HS-27A (cell line): ENCODE measurements at regions not wholly inside any gene's neighbourhood (a gene's known extent, or its start where the extent isn't known, plus 50 kb on each side); places are given as distances from the start of the nearest gene placed in this dataset.

ENCODE experiments used
- DNase-seq: peaks from one replicate; pipeline ENCODE4 v3.0.0-alpha.2; 2012; ENCODE audit warnings: low read depth, missing footprints

DNA sequence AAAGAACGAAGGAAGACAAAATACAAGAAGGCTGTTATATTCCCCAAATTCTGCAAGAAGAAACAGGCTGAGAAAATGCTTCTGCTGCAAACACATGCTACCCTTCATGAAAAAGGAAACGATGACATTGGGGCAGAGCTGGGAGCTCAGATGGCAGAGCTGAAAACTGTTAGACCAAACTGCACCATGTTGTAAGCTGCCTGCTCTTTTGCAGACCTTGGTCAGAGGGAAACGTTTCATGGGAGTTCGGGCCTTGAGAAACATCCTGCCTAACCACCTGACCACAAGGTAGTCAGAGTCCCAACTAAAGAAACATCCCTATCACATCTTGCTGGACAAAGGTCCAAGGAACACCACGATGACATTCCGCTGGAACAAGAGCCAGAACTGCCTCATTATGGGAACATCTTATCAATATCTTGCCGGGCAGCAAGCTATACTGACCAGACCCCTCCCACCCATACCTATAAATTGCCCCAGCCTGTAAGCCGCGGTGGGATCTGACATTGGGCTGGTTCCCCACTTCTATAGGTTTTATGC lies 110.7 kb upstream of the CTSC start:
- DNase-seq, result no peak

DNA sequence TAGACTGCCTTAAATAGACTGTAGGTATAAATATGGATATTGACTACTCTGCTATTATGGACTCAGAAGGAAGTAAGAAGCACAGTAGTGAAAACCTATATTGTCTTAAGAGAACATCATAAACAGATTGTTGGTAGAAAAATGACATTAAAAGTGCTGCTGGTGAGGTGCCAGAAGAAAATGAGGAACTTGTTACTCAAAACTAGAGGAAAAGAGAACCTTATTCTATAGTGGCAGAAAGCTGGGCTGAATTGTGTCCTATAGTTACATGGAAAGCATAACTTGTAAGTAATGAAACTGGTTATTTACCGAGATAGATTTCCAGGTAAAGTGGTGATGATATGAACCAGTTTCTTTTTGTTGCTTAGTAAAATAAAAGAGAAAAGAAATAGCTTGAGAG lies 109.7 kb upstream of the CTSC start:
- DNase-seq, result no peak

DNA sequence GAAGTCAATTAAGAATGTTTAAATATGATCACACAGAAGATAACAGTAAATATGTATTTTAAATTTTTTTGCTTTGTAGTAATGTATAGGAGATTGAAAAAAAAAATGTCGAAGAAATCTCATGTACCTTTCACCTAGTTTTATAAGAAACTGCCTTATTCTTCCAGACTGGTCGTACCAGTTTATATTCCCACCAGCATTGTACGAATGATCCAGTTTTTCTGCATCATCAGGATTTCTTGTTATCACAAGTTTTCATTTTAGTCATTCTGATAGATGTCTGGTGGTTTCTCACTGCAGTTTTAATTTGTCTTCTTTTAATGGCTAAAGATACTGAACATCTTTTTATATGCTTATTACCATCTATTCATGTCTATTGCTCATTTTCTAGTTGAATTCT lies 101.8 kb upstream of the CTSC start:
- no peak for DNase-seq

DNA sequence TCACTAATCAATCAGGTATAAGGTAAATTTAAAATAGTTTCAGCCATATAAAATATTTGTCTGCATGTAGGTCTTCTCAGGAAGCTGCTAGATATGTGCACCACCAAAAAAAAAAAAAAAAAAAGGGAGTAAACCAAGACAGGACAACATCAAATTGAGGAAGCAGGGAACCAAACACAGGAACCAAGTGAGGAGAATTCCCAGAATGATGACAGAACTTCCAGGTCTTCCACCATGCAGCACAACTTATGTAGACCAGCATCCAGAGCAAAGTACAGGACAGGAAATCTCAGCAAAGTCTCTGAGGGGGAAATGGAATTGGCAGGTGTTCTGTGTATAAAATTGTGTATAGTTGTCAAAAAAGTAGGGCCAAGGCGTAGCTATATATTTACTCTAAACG lies 101.2 kb upstream of the CTSC start:
- no peak for DNase-seq

DNA sequence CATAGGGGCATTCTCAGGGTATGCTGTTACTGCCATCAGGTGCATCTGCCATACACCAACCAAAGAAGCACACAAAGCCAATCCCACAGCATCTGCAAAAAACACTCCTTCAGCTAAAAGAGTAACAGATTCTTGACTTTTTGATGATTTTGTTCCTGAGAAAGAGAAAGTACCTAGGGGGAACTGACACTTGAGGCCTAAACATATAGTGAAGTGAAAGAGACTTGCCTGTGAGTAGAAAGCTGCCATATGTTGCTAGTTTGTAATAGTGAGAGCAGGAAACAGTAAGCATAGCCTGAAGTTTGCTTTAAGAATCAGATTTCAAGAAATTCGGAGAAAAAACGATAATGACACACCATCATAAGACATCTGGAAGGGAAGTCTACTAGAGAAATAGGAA lies 97.9 kb upstream of the CTSC start:
- DNase-seq, result no peak

DNA sequence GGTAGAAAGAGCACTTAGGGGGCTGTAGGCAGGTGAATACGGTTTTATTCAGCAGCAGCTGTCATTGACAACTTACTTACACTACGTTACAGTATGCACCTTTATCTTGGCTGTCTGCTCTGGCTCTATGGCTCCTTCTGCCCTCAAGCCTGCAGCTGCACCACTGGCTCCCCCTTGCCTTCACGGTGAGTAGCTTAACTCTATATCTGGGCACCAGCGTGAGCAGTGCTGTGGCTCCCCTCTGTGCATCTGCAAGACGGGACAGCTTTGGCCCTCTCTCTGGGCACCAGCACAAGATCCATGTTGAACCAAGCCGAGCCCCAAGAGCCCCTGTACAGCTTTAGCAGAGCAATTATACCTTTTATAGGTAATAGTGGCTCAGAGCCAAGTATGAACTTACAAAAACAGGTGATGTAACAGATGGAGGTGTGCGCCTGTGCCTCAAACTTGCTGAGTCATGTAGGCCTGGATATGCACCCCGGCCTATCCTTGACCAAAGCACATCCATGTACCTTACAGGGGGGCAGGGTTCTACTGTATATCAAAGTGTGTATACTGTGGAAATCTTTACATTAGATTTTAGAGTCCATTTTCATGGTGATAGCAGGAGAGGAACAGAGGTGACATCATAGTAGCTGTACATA lies 96.9 kb upstream of the CTSC start:
- no peak for DNase-seq

DNA sequence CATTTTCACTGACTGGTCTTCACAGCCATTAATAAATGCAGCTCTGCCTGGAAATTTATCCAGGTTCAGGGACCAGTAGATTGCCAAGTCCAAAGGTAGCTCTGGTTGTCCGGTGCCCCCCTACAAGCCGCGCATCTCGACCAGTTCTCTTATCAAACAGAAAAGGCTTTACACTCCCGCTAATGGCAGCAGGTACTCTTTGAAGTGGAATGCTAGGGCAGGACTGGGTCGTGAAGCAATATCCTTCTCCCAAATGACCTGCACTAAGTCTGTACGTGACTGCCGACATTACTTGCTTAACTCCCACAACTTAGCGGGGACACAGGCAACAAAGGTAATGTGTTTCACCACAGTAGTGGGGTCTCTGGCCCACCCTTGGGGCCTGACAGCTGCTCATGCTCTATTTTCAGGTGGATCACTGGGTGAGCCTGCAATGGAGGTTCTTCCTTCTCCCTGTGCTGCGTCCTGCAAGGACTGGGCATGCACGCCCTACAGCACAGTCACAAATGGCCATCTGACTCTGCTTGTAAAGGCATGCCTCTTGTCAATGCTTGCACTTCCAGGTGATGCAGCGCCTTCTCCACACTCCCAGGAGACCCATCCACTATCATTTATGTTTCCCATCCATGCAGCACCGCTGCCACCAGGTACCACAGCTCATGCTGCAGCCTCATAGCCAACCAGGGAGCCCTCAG lies 96.1 kb upstream of the CTSC start:
- no peak for DNase-seq

DNA sequence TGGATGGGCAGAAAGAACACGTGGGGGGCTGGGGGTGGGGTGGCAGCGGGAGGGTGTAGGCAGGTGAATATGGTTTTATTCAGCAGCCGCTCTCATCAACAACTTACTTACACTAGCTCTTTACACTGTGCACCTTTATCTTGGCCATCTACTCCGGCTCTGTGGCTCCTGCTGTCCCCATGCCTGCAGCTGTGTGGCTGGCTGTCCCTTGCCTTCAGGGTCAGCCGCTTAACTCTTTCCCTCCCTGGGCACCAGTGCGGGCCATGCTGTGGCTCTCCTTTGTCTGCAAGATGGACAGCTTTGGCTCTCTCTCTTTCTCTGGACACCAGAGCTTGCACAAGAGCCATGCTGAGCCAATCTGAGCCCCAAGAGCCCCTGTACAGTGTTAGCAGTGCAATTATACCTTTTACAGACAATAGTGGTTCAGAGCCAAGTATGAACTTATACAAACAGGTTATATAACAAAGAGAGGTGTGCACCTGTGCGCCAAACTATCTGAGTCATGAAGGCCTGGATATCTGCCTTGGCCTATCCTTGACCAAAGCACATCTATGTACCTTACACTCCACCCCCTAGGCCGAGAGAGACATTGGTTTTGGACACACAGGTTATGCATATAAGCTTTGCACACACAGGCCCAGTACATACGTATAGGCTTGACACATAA lies 94.3 kb upstream of the CTSC start:
- DNase-seq, result no peak

DNA sequence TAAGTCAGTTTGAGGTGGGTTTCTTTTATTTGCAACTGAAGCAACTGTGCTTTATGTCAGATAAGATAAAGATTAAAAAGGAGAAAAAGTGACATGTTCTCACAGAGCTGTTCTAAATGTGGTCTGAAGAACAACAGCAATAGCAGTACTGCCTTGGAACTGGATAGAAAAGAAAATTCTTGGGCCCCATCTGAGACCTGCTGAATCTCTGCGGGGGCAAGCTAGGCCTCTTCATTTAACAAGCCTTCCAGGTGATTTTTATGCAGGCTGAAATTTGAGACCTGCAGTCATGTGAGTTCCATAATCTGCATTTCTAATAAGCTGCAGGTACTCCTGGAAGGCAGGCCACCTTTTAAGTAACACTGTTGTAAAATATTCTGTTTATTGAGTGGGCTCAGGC lies 91.4 kb upstream of the CTSC start:
- DNase-seq, result no peak

DNA sequence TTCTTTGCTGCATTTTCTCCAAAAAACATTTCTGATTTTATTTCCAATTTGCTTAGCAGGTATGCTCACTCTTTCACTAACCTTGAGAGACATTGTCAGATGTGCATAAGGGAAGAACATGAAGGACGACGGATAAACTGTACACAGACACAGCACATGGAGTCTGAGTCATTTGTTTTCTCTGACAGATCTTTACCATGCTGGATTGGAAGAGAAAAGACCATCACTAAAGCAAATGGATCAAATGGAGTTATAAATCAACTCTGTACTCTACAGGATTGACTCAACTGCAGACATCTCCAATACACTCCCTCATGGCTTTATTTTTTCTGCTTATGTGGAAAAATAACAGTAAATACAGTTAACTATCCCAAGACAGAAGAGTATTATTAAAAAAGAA lies 90.2 kb upstream of the CTSC start:
- DNase-seq, result no peak

DNA sequence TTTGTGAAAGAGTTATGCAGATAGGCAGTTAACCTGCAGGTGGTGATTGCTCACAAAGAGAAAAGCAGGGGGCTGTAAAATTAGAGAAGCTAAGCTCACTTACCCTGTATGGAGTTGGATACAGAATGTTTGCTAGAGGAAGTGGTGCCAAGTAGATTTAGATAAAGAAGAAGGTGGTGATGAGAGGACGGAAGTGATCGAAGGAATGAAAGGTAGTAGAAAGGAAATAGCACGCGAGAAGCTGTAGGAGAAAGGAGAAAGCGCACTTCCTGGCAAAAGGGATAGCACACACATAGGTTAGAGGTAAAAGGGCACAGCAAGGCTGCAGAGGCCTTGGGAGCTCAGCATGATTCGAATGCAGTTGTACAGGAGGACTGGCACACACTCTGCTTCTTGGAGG lies 87.3 kb upstream of the CTSC start:
- DNase-seq, result no peak

DNA sequence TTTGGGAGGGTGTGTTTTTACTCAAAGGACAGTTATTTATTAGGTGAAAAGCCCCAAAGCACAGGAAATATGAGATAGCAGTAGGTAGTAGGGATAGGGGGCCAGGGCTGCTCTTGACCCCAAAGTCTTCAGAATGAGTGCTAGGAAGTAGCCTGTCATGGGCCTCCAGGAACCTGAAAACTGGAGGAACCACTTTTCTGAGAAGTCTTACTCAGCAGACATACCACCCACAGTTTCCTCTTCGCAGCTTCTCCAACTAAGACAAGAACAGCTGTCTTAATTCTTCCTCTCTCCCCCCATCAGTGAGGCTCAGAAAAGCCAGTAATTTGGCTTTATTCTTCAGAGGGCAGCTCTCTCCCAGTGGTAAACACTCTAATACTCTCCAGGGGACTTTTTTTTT lies 84.0 kb upstream of the CTSC start:
- DNase-seq, result no peak

DNA sequence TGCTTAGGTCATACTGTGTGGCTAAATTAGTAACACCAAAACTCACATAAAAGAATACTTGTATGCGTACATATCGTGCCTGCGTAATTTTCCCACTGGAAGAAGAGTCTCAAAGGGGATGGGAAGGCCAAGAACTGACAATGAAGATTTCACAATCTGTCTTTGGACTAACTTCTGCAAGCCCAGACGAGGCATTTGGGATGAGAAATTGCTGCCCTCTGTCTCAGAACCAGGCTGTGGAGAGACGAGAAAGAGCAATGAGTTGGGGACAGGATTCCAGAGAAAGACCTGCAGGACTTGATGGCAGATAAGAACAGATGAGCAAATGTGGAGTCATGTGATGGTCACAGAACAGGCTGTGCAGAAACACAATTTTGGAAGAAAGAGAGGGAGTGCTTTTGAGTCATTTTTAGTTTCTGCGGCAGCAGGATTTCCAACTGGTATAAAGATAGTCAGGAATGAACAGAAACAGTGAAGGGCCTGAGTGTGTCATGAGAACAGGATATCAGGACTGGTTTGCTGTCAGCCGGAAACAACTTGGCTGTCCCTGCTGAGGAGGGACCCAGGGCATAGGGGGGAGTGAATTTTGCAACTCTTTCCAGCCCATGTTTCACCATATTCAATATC lies 82.7 kb upstream of the CTSC start:
- DNase-seq, result no peak

DNA sequence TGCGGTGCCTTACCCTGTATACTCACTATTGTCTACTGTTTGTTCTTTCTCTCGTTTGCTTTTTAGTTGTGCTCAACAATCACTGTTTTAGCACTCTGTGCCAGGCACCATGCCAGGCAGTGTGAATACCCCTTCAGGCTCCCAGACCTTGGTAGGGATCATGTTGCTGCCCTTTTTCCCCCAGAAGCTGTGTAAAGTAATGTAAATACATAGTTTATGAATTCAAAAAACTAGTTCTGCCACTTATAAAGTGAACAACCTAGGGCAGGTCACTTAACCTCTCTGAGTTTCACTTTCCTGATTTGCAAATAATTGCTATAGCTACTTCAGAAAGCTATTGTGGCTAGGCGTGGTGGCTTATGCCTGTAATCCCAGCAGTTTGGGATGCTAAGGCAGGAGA lies 81.0 kb upstream of the CTSC start:
- no peak for DNase-seq

DNA sequence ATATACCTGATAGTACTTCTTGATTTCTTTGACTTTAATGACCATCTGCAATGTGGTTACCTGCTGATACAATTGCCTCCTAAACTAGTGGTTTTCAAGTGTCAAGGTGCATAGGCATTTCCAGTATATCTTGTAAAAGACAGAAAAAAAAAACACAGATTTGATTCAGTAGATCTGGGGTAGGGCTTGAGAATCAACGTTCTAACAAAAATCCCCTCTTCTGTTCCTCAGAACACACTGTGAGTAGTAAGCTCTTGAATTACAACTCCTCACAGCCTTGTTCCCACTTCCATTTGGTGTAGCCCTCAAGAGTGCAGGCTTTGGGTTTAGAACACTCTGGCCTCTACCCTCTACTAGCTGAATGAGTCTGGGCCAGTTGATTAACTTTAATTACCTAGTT lies 78.0 kb upstream of the CTSC start:
- DNase-seq, result no peak

DNA sequence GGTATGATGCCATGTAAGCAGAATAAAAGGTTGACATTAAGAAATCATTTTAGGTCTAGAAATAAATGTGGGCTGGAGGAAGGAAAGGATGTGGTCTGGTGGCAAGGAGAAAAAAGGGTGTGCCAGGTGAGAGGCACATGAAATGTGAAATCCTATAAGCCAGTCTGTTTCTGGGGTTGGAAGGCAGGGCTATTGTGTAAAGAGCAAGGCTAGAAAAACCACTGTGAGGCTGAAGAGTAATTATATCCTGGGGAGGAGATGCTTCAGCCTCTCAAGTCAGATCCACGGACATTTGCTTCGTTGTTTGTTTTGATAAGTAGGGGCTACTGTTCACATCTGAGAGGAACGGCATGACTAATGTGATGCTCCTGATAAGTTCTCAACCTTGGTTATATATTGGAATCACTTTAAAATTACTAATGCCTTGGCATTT lies 77.5 kb upstream of the CTSC start:
- no peak for DNase-seq

DNA sequence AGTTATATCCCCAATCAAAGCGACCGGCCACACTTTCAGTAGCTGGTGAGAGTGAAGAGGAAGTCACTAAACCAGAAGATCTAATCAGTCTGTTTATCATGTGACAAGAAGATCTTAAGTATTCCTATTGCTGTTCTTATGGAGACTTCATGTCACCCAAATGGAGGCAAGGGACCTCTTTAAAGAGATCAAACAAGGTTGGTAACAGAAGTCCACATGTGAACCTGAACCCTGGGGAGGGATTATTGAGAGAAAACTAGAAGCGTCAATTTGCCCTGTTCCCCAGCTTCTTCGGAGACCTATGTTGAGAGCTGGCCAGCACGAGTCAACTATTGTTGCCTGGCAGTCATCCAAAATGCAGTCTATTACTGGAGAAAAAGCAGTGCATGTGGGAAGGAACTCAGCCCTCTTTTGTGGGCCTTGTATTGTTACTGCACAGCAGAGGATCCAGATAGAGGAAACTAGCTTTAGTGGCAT lies 76.9 kb upstream of the CTSC start:
- DNase-seq, result no peak

DNA sequence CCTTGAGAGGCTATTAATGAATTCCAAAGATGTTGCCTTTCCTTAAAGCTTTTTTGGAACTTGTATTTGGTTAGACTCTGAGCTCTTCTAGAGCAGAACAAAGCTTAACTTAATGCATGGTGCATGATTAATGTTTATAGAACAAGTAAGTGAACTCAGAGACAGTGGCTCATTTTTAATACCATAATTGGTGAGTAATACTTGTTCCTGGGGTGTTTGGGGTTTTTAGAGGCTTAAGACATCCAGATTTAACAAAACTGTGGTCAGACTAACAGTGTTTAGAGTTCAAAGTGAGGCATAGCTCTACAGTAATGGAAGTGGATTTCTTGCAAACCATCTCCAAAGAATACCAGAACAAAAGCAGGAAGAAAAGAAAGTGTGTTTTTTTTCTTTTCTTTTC lies 73.7 kb upstream of the CTSC start:
- no peak for DNase-seq

DNA sequence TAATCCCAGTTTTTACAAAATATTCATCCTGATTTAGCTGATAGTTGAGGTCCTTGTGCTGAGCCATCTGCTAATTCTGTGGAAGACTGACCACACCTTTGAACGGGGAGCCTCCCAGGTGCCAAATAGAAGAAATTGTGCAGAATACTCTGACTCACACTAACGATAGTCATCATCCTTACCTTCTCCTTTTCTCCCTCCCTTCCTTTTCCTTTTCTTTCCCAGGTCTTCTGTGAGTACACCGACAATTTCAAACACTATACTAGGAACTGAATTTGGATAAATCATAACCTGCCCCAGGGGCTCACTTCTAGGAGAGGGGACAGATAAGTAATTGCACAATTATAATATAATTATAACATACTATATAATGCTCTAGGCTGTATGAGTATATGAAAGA lies 73.1 kb upstream of the CTSC start:
- DNase-seq, result no peak

DNA sequence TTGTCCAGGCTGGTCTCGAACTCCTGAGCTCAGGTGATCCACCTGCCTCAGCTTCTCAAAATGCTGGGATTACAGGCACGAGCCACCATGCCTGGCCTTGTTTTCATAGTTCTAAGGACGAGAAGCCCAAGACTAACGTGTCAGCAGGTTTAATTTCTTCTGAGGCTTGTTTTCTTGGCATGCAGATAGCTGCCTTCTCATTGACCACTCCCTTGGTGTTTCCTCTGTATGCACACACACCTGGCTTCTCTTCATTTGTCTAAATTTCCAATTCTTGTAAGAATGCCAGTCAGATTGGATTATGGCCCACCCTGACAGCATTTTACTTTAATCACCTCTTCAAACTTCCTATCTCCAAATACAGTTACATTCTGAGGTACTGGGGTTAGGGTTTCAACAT lies 72.5 kb upstream of the CTSC start:
- DNase-seq, result no peak

DNA sequence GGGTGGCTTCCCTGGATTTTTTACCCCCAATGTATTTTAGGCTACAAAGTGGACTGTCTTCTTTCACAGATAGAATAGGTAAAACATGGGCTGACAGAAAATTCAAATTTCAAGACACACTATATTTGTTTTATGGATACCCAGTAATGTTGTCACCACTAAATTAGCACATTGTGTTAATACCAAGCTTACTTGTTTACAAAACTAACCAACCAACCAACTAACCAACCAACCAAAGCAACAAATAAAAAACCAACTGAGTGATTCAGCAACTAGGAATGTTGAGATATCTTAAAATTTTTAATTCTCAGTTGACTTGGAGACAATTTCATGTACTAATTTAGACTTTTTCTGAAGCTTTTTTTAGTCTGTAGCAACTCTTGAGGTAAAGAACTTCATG lies 69.3 kb upstream of the CTSC start:
- no peak for DNase-seq

DNA sequence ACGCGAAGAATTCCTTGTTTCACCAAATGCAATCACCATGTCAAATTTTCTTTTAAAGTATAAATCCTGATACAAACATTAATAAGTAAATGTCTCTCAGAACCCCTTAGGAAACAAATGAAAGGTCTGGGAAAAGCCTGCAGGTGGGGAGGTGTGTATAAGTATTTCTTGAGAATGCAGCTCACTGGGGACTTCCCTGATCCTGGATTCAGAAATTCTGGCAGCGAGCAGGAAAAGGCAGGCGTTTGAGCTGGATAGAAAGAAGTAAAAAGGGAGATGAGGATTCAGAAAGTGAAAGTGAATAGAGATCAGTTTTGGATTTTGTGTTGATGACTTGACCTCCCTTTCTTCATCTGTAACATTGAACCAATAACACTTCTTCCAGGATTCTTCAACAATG lies 68.3 kb upstream of the CTSC start:
- DNase-seq, result no peak
